ENCODE measurements at regions not wholly inside any gene's neighbourhood (a gene's known extent, or its start where the extent isn't known, plus 50 kb on each side); places are given as distances from the start of the nearest gene placed in this dataset.

DNA sequence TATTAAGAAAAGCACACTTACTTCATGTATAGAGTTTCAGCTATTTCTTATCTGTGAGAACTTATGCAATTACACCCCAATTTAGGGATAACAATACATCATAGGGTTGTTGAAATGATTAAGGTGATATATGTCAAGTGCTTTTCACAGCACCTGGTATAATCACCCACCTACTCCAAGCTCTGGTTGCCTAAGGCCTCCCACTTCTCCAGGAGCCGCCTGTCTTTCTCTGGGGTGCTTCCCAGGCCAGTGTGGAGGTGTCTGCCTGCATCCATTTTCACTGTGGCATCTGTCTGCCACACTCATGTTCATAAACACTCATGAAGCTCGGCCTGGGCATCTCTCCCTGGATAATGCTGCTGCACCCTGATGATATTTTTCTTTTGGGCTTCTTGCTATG, 250.3 kb downstream of the STK31 start:
- TF ChIP-seq, protein P1, sequence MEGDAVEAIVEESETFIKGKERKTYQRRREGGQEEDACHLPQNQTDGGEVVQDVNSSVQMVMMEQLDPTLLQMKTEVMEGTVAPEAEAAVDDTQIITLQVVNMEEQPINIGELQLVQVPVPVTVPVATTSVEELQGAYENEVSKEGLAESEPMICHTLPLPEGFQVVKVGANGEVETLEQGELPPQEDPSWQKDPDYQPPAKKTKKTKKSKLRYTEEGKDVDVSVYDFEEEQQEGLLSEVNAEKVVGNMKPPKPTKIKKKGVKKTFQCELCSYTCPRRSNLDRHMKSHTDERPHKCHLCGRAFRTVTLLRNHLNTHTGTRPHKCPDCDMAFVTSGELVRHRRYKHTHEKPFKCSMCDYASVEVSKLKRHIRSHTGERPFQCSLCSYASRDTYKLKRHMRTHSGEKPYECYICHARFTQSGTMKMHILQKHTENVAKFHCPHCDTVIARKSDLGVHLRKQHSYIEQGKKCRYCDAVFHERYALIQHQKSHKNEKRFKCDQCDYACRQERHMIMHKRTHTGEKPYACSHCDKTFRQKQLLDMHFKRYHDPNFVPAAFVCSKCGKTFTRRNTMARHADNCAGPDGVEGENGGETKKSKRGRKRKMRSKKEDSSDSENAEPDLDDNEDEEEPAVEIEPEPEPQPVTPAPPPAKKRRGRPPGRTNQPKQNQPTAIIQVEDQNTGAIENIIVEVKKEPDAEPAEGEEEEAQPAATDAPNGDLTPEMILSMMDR (IDR thresholded peaks at IDR 0.05; ENCODE audit: low read depth, low read length) = no peak
- DNase-seq (ENCODE audit: low read depth in 2 of 2) = no peak
- no peak overlapping the region for H3K4me3 ChIP-seq (replicated peaks in 1 of 2; ENCODE audit: low read depth in 2 of 2, low read length in 2 of 2)

DNA sequence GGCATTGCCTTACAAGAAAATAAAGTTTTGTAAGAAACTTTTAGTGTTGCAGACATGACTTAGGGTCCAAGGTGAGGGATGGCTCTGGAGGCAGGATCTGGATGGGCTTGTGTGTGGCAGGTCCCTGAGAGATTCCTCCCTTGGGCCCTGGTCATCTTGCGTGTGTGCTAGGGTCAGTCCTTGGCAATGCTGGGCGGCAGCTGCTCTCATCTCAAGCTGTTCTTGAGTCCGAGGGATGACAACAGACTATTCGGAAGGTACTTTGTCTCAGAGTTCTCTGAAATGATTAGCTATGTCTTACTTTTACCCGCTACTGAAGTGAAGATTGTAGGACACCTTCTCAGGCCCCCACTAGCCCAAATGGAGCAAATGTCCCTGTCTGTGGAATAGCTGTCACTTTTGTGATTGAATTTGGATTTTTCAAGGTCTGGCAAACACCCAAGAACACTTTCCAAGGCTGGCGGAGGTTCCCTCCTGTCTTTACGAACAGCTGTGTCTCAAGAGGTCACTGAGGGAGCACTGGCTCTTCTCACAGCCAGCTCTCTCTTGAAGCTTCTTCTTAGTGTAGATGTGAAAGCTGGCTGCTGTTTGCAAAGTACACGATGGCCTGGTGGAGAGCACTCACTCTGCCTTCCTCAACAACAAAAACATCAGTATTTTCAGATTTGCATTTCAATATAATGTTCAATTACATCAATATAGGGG, 253.6 kb downstream of the STK31 start:
- TF ChIP-seq, protein P1 (IDR thresholded peaks at IDR 0.05; ENCODE audit: low read depth, low read length) = no peak
- DNase-seq (ENCODE audit: low read depth in 2 of 2) = no peak
- H3K4me3 ChIP-seq (replicated peaks in 1 of 2; ENCODE audit: low read depth in 2 of 2, low read length in 2 of 2) = no peak overlapping the region

DNA sequence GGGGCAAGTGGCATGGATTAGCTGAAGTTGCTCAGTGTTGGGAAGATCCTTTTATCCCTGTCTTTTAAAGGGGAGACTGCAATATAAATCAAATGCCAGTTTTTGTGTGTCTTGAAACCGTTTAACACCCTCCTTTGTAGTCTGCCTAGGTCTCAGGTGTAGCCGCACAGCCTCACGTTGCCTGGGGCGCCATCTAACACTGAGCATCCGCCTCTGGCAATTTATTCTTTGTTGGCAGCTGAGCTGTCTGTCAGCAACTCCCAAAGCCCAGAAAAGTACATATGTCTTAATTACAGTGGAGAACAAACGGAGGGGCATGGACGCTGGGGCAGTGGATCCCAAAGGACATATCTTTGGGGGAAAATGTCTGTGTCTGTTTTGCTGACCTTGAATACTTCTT, 254.7 kb downstream of the STK31 start:
- TF ChIP-seq, protein P1 (IDR thresholded peaks at IDR 0.05; ENCODE audit: low read depth, low read length) = no peak
- DNase-seq (ENCODE audit: low read depth in 2 of 2) = no peak
- H3K4me3 ChIP-seq (replicated peaks in 1 of 2; ENCODE audit: low read depth in 2 of 2, low read length in 2 of 2) = no peak overlapping the region

DNA sequence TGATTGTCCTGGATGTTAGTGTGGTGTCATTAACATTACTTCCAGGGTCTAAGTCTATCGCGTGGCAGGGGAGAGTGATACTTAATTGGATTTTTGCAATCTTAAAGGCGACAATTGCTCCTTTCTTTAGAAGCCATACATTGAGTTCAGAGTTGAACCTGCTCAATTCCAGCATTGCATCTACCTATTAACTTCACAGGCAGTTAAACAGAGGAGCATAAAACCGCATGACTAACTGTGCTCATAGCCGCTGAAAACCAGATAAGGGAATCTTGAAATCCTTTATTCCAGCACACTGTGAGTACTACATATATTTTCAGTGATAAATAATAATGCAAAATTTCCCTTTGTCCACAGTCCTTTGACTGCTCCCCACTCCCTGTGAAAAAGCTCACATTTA, 255.3 kb downstream of the STK31 start:
- H3K4me3 ChIP-seq (replicated peaks in 1 of 2; ENCODE audit: low read depth in 2 of 2, low read length in 2 of 2) = no peak overlapping the region
- no peak for DNase-seq (ENCODE audit: low read depth in 2 of 2)
- TF ChIP-seq, protein P1 (IDR thresholded peaks at IDR 0.05; ENCODE audit: low read depth, low read length) = no peak

DNA sequence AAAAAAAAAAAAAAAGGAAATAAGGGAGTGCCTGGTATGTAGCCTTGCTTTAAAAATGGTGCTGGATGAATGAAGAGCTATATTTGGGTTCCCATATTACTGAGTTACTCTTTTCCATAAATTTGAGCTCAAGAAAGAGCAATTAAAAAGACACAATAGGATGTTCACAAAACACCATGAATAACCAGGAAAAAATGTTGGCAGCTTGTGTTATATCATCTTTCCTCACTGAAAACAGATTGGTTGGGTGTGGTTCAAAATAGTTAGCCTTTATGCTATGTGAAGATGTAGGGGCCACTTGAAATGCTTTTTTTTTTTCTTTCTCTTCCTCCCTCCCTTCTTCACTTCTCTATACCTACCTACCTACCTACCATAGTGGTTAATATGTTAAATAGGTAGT, 256.9 kb downstream of the STK31 start:
- TF ChIP-seq, protein P1 (IDR thresholded peaks at IDR 0.05; ENCODE audit: low read depth, low read length) = no peak

DNA sequence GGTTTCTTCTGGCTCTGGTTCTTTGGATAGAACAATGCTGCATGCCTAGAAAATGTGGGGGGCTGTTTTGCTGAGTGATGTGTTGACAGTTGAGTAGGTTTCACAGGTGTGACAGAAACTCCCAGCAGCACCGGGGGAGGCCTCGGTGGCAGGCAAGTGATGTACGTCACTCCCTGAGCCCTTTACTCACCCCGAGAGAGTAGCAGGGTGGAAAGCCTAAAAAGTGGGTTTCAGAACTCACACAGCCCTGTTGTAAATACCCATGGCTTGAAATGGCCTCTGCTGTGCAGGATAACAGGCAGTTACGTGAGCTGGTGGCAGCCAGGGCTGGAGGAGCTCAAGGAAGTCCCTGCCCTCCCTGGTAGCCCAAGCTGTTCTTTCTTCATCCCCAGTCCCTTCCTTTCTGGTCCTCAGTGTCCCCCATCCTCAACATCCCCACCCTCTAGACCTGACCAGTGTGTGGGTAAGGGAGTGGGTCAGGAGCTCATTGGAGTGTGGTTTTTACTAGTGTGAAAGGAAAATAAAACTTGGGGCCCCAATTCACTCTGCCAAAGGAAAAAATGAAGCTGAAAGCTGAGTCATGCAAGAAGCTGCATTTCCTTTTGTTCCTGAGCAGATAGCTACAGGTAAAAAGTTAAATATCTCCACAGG, 258.1 kb downstream of the STK31 start:
- DNase-seq (ENCODE audit: low read depth in 2 of 2) = no peak
- TF ChIP-seq, protein P1 (IDR thresholded peaks at IDR 0.05; ENCODE audit: low read depth, low read length) = no peak
- H3K4me3 ChIP-seq (replicated peaks in 1 of 2; ENCODE audit: low read depth in 2 of 2, low read length in 2 of 2) = no peak overlapping the region

More for the DNA sequence above, 256.9 kb downstream of the STK31 start:
- DNase-seq (ENCODE audit: low read depth in 2 of 2) = no peak
- no peak overlapping the region for H3K4me3 ChIP-seq (replicated peaks in 1 of 2; ENCODE audit: low read depth in 2 of 2, low read length in 2 of 2)
